Esophagus squamous epithelium (tissue), 5 donors: ENCODE measurements at regions not wholly inside any gene's neighbourhood (a gene's known extent, or its start where the extent isn't known, plus 50 kb on each side); places are given as distances from the start of the nearest gene placed in this dataset.

Experiments used
- DNase-seq: peaks from one replicate; lab custom pipeline; 2025; lab: John Stamatoyannopoulos, UW
- H3K27ac ChIP-seq, 4 donors: fragments of 200-600 bp; sonication (generic); one replicate each; pipeline ENCODE4 v1.5.1; 2016 to 2019; ENCODE audit warnings: mild to moderate bottlenecking in 1 of 4
- H3K27me3 ChIP-seq, 4 donors: fragments of 200-600 bp; sonication (generic); 1 replicate in 3 of 4; 2 replicates in 1 of 4; pipeline versions ENCODE4 v1.5.1 to v1.6.0; 2017 to 2021; ENCODE audit warnings: antibody characterized with exemption in 1 of 4
- H3K36me3 ChIP-seq, 3 donors: fragments of 200-600 bp; sonication (generic); one replicate each; pipeline ENCODE4 v1.5.1; 2016 to 2019
- H3K4me1 ChIP-seq, 3 donors: fragments of 200-600 bp; sonication (generic); one replicate each; pipeline ENCODE4 v1.5.1; 2017 to 2019
- H3K4me3 ChIP-seq, 4 donors: fragments of 200-600 bp; sonication (generic); 1 replicate in 3 of 4; 2 replicates in 1 of 4; pipeline ENCODE4 v1.5.1; 2016 to 2019; ENCODE audit warnings: mild to moderate bottlenecking in 2 of 4, moderate library complexity in 1 of 4
- H3K9me3 ChIP-seq, 3 donors: fragments of 200-600 bp; sonication (generic); one replicate each; pipeline ENCODE4 v1.5.1; 2016 to 2019
- POLR2A ChIP-seq, 4 donors: fragments of 450-650 bp; IDR thresholded peaks; one replicate each; pipeline ENCODE4 v1.6.1; 2017; ENCODE audit warnings: antibody characterized with exemption in 4 of 4, mild to moderate bottlenecking in 4 of 4, moderate library complexity in 3 of 4
- WGBS, 2 donors: methylation state at CpG; one replicate each; pipeline ENCODE4 v1.1.5; 2018; 5-methylcytosine and 5-hydroxymethylcytosine counted together
- intact Hi-C: fragments of 100-400 bp; cut with DNase I; formaldehyde crosslinking; loops from one replicate; pipeline ENCODE4 v1.15.0; 2022
- TF ChIP-seq, protein P1 (sequence below), 6 experiments: fragments of 450-650 bp in 4 of 6; fragments of 200-600 bp in 2 of 6; sonication (generic) in 2 of 6; IDR thresholded peaks; one replicate each; pipeline ENCODE4 v1.5.1; 2016 to 2019; ENCODE audit warnings: antibody characterized with exemption in 6 of 6, mild to moderate bottlenecking in 4 of 6, moderate library complexity in 4 of 6
- donor health status: DM: yes; HTN: yes; CAD: no.

DNA sequence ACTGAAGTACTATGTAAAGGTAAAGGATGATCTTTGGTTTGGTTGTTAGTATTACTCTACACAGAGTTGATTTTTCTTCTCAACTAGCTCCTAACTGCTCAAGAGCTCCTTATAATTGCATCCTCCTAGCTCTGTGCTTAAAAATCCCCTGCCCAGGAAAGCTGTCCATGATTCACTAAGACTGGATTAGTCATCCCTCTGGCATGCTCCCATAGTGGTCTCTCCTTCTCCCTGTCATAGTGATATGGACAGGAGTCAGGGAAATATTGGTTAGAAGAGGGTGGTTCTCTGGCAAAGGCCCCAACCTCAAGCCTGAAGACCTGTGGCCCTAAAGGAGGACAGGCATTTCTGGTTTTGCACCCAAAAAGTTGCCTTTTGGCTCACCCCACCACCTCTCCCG, 242.3 kb upstream of the KCNIP4 start:
- TF ChIP-seq, protein P1, sequence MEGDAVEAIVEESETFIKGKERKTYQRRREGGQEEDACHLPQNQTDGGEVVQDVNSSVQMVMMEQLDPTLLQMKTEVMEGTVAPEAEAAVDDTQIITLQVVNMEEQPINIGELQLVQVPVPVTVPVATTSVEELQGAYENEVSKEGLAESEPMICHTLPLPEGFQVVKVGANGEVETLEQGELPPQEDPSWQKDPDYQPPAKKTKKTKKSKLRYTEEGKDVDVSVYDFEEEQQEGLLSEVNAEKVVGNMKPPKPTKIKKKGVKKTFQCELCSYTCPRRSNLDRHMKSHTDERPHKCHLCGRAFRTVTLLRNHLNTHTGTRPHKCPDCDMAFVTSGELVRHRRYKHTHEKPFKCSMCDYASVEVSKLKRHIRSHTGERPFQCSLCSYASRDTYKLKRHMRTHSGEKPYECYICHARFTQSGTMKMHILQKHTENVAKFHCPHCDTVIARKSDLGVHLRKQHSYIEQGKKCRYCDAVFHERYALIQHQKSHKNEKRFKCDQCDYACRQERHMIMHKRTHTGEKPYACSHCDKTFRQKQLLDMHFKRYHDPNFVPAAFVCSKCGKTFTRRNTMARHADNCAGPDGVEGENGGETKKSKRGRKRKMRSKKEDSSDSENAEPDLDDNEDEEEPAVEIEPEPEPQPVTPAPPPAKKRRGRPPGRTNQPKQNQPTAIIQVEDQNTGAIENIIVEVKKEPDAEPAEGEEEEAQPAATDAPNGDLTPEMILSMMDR (IDR thresholded peaks at IDR 0.05): no peak
- TF ChIP-seq POLR2A (IDR thresholded peaks at IDR 0.05): no peak

DNA sequence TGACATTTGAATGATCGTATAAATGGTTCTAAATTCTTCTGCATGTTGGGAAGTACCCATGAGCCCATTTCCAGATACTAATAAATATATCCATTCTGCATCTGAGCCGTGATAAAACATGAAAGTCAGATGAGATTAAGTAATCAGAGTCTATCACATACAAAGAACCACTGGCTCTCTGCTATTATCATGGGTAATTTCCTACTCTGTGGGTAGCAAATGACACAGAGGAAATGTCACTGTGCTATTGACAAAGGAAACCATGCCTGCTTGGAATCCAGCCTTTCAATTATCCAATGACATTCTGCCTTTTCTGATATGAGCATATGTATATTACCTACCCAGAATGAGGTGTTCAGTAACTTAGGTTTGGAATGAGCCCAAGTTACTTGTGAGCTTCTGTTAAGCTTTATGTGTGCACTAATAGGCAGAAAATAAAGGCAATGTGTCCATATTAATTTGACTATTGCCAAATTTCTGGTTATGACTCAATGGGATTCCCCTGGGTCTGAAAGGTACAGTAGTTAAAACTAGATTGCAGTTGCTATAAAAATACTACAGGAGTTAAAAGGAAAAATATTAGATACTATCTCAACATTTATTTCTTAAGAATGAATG, 238.7 kb upstream of the KCNIP4 start:
- Histone ChIP-seq H3K9me3 (no peaks in the 10 kb centered on the region), H3K36me3 (no peaks in the 10 kb centered on the region), H3K4me3 (no peak overlapping the region), H3K27me3 (no peaks in the 10 kb centered on the region), H3K4me1 (no peaks in the 10 kb centered on the region), H3K27ac (no peak overlapping the region)
- WGBS, 2 donors: 48 to 52% methylated on average over 2 of the region's 2 CpGs
- TF ChIP-seq, protein P1 (IDR thresholded peaks at IDR 0.05): no peak
- no peak for TF ChIP-seq POLR2A (IDR thresholded peaks at IDR 0.05)
- no peak for DNase-seq
- intact Hi-C loops: no loop called here

More for the DNA sequence above, 242.3 kb upstream of the KCNIP4 start:
- no peak overlapping the region for H3K27ac ChIP-seq
- H3K36me3 ChIP-seq: no peaks in the 10 kb centered on the region
- DNase-seq: no peak
- WGBS, 2 donors: 64% methylated on average over 1 of the region's 1 CpG; no CpG with 5 or more reads in 1 of the 2 donors
- H3K4me3 ChIP-seq: no peak overlapping the region
- intact Hi-C loops: no loop called here
- H3K27me3 ChIP-seq: no peaks in the 10 kb centered on the region
- no peaks in the 10 kb centered on the region for H3K4me1 ChIP-seq
- no peaks in the 10 kb centered on the region for H3K9me3 ChIP-seq

DNA sequence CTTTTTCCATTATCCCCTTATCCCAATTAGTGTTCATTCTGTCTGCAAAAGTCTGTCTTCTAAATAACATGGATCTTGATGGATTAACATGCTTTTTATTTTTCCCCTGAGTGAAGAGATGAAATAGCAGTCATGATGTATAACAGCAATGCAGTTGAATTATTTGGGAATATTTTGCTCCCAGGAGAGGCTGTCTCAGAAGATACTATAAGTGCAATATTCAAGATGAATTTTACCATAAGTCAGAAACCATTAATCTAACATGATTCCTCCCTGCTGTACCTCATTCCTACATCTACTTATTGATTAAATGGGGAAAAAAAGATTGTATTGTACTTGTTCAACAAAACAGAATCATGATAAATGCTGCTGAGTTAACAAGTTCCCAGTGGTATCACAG, 233.2 kb upstream of the KCNIP4 start:
- H3K4me1 ChIP-seq: no peaks in the 10 kb centered on the region
- H3K9me3 ChIP-seq: no peaks in the 10 kb centered on the region
- no peaks in the 10 kb centered on the region for H3K36me3 ChIP-seq
- no peaks in the 10 kb centered on the region for H3K27me3 ChIP-seq
- DNase-seq: no peak
- no peak overlapping the region for H3K4me3 ChIP-seq
- TF ChIP-seq POLR2A (IDR thresholded peaks at IDR 0.05): no peak
- TF ChIP-seq, protein P1 (IDR thresholded peaks at IDR 0.05): no peak
- no peak overlapping the region for H3K27ac ChIP-seq
- intact Hi-C loops: no loop called here

DNA sequence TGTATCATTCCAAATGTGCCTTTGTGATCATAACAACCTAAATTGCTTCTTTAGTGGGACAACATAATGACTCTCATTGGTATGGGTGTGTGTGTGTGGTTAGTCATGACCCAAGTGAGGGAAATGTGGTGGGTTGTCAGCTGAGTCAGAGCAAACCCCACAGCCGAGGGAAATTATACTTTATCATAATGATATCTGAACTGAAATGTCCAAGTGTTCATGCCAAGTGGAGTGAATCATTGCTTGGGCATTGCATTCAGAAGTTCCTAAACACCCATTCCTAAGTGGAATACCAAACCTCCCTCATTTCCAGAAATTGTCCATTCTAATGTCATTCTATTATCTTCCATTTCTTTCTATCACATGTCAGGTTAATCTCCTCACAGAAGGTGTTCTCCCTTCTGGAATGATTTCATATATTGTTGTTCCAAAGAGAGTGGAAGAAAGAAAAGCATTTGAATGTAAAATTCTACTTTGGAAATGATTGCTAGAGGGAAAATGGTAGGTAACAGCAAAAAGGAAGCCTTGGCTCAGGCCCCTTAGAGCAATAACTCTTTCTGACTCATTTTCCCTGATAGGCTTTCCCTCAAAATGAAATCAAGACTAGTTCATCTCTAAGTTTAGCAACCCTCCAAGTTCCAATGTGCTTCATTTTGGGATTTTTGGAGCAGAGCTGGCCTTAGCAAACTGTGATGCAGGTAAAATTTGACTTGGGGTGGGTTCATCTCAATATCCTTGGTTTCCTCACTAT, 230.7 kb upstream of the KCNIP4 start:
- no peaks in the 10 kb centered on the region for H3K9me3 ChIP-seq
- intact Hi-C loops: no loop called here

GRCh38 chr4:22174640-22175039, 226.1 kb upstream of the KCNIP4 start:
- intact Hi-C loops: no loop called here
- H3K27me3 ChIP-seq: no peaks in the 10 kb centered on the region
- no peak overlapping the region for H3K4me3 ChIP-seq
- no peak for TF ChIP-seq POLR2A (IDR thresholded peaks at IDR 0.05)
- TF ChIP-seq, protein P1 (IDR thresholded peaks at IDR 0.05): no peak
- 65 to 80% methylated on average over 1 of the region's 1 CpG for WGBS, 2 donors
- H3K9me3 ChIP-seq: no peaks in the 10 kb centered on the region
- DNase-seq: no peak
- no peak overlapping the region for H3K27ac ChIP-seq
- no peaks in the 10 kb centered on the region for H3K36me3 ChIP-seq
- H3K4me1 ChIP-seq: no peaks in the 10 kb centered on the region

More for the DNA sequence above, 230.7 kb upstream of the KCNIP4 start:
- no peak for TF ChIP-seq POLR2A (IDR thresholded peaks at IDR 0.05)
- TF ChIP-seq, protein P1 (IDR thresholded peaks at IDR 0.05): no peak
- H3K27ac ChIP-seq: no peak overlapping the region
- no peak for DNase-seq
- H3K36me3 ChIP-seq: no peaks in the 10 kb centered on the region
- no peaks in the 10 kb centered on the region for H3K27me3 ChIP-seq
- 17 to 28% methylated on average over 1 of the region's 1 CpG for WGBS, 2 donors
- no peaks in the 10 kb centered on the region for H3K4me1 ChIP-seq
- H3K4me3 ChIP-seq: no peak overlapping the region
